Loucy (cell line): ENCODE measurements at regions not wholly inside any gene's neighbourhood (a gene's known extent, or its start where the extent isn't known, plus 50 kb on each side); places are given as distances from the start of the nearest gene placed in this dataset.

ENCODE experiments used
- H2AFZ ChIP-seq: fragments of 200-600 bp; sonication (generic); 2 replicates; pipeline ENCODE4 v1.6.0; 2016; ENCODE audit warnings: antibody characterized with exemption, mild to moderate bottlenecking, low read length, moderate library complexity
- H3F3A ChIP-seq: fragments of 200-600 bp; 2 replicates; pipeline ENCODE4 v1.6.0; 2016; ENCODE audit warnings: antibody characterized with exemption, low read depth, mild to moderate bottlenecking
- H3K27me3 ChIP-seq: fragments of 200-600 bp; sonication (generic); 2 replicates; pipeline ENCODE4 v1.6.1; 2014; ENCODE audit warnings: low read length, mild to moderate bottlenecking; ENCODE audit not compliant: insufficient read depth, poor library complexity, severe bottlenecking
- H3K36me3 ChIP-seq: fragments of 200-600 bp; sonication (generic); 2 replicates; pipeline ENCODE4 v1.6.1; 2016; ENCODE audit warnings: low read length; ENCODE audit not compliant: insufficient read depth
- H3K4me1 ChIP-seq: fragments of 200-600 bp; sonication (generic); 2 replicates; pipeline ENCODE4 v1.5.1; 2014; ENCODE audit warnings: low read length, mild to moderate bottlenecking; ENCODE audit not compliant: insufficient read depth, poor library complexity, severe bottlenecking
- H3K4me2 ChIP-seq: fragments of 200-600 bp; sonication (generic); 2 replicates; pipeline ENCODE4 v1.6.0; 2014; ENCODE audit warnings: antibody characterized with exemption, low read length, low read depth, mild to moderate bottlenecking; ENCODE audit not compliant: poor library complexity, severe bottlenecking
- H3K4me3 ChIP-seq: fragments of 200-600 bp; sonication (generic); 2 replicates; pipeline ENCODE4 v1.5.1; 2014; ENCODE audit warnings: low read length, mild to moderate bottlenecking, mixed read lengths; ENCODE audit not compliant: poor library complexity, severe bottlenecking
- H3K79me2 ChIP-seq: fragments of 200-600 bp; sonication (generic); 2 replicates; pipeline ENCODE4 v1.6.1; 2014; ENCODE audit warnings: low read length; ENCODE audit not compliant: insufficient read depth
- H3K9ac ChIP-seq: fragments of 200-600 bp; sonication (generic); 2 replicates; pipeline ENCODE4 v1.6.0; 2014; ENCODE audit warnings: mild to moderate bottlenecking, low read depth, low read length, moderate library complexity; ENCODE audit not compliant: poor library complexity, severe bottlenecking
- H3K9me2 ChIP-seq: fragments of 200-600 bp; sonication (generic); replicated peaks from 2 replicates; pipeline ENCODE4 v1.6.1; 2016; ENCODE audit warnings: low read depth, low read length, mixed read lengths
- H3K9me3 ChIP-seq: fragments of 200-600 bp; sonication (generic); 2 replicates; pipeline ENCODE4 v1.6.1; 2014; ENCODE audit warnings: mild to moderate bottlenecking, antibody characterized with exemption, low read length, low read depth; ENCODE audit not compliant: insufficient read depth
- H4K20me1 ChIP-seq: fragments of 200-600 bp; sonication (generic); 2 replicates; pipeline ENCODE4 v1.6.0; 2014; ENCODE audit warnings: antibody characterized with exemption, low read length, mild to moderate bottlenecking; ENCODE audit not compliant: insufficient read depth, poor library complexity, severe bottlenecking
- CTCF ChIP-seq: fragments of 200-600 bp; sonication (generic); conservative IDR thresholded peaks from 2 replicates; pipeline ENCODE4 v1.5.1; 2014; ENCODE audit warnings: mild to moderate bottlenecking, antibody characterized with exemption, low read length
- EZH2phosphoT487 ChIP-seq: fragments of 200-600 bp; IDR thresholded peaks from 2 replicates; pipeline ENCODE4 v1.6.1; 2018; ENCODE audit warnings: antibody characterized with exemption, mild to moderate bottlenecking, moderate library complexity, borderline replicate concordance

GRCh38 chr2:190767821-190768220 is 112.8 kb upstream of the GLS start:
- no peak overlapping the region for H2AFZ ChIP-seq
- H3K9me3 ChIP-seq: no peaks in the 10 kb centered on the region
- H3K27me3 ChIP-seq: no peaks in the 10 kb centered on the region
- H3K9ac ChIP-seq: no peak overlapping the region
- no peak for TF ChIP-seq EZH2phosphoT487
- no peak for TF ChIP-seq CTCF
- H4K20me1 ChIP-seq: no peaks in the 10 kb centered on the region
- no peak overlapping the region for H3K4me2 ChIP-seq
- no peaks in the 10 kb centered on the region for H3K36me3 ChIP-seq
- H3K4me1 ChIP-seq: no peaks in the 10 kb centered on the region
- no peaks in the 10 kb centered on the region for H3F3A ChIP-seq
- no peaks in the 10 kb centered on the region for H3K79me2 ChIP-seq
- H3K4me3 ChIP-seq: no peak overlapping the region
- H3K9me2 ChIP-seq: no peaks in the 10 kb centered on the region

- Histone ChIP-seq H3K4me1 (no peaks in the 10 kb centered on the region), H3K9ac (no peak overlapping the region), H3K9me3 (no peaks in the 10 kb centered on the region), H3K9me2 (no peaks in the 10 kb centered on the region), H4K20me1 (no peaks in the 10 kb centered on the region), H2AFZ (no peak overlapping the region), H3K36me3 (no peaks in the 10 kb centered on the region), H3K27me3 (no peaks in the 10 kb centered on the region), H3K79me2 (no peaks in the 10 kb centered on the region), H3K4me3 (no peak overlapping the region), H3F3A (no peaks in the 10 kb centered on the region), H3K4me2 (no peak overlapping the region)
- TF ChIP-seq EZH2phosphoT487 (no peak), CTCF (no peak)
Observed at GRCh38 chr2:190769258-190769657, 111.4 kb upstream of the GLS start.

- H3K4me1 ChIP-seq: no peaks in the 10 kb centered on the region
- no peak overlapping the region for H3K4me2 ChIP-seq
- H2AFZ ChIP-seq: no peak overlapping the region
- TF ChIP-seq EZH2phosphoT487: no peak
- no peak for TF ChIP-seq CTCF
- no peak overlapping the region for H3K9ac ChIP-seq
- H3K79me2 ChIP-seq: no peaks in the 10 kb centered on the region
- no peaks in the 10 kb centered on the region for H3K36me3 ChIP-seq
- no peaks in the 10 kb centered on the region for H3K9me2 ChIP-seq
- no peaks in the 10 kb centered on the region for H4K20me1 ChIP-seq
- H3K27me3 ChIP-seq: no peaks in the 10 kb centered on the region
- H3K4me3 ChIP-seq: no peak overlapping the region
- H3F3A ChIP-seq: no peaks in the 10 kb centered on the region
- no peaks in the 10 kb centered on the region for H3K9me3 ChIP-seq
Observed at GRCh38 chr2:190771726-190772125, 108.9 kb upstream of the GLS start.
